HG02571 (cell line): ENCODE measurements at regions not wholly inside any gene's neighbourhood (a gene's known extent, or its start where the extent isn't known, plus 50 kb on each side); places are given as distances from the start of the nearest gene placed in this dataset.
"Not testable (repeated sequence)": the region's sequence is repeated elsewhere in the genome, so short reads cannot be mapped to it uniquely, and the experiment has no call there.

Experiments
- ATAC-seq: cut with Tn5 transposase; IDR thresholded peaks from one replicate; pipeline ENCODE4 v1.9.1; 2021; ENCODE audit warnings: mild to moderate bottlenecking, moderate library complexity; ENCODE audit not compliant: unreplicated experiment

GRCh38 chrX:40530509-40530908 lies 50.3 kb upstream of the ATP6AP2 start:
- no peak for ATAC-seq

GRCh38 chrX:40527543-40527942 lies 53.2 kb upstream of the ATP6AP2 start:
- ATAC-seq: no peak

GRCh38 chrX:40526412-40526811 lies 54.4 kb upstream of the ATP6AP2 start:
- no peak for ATAC-seq

- not testable (repeated sequence) for ATAC-seq
Measured at GRCh38 chrX:40525901-40526300, 54.9 kb upstream of the ATP6AP2 start.

- no peak for ATAC-seq
Measured at GRCh38 chrX:40524423-40524822, 56.3 kb upstream of the ATP6AP2 start.

- ATAC-seq: no peak
Measured at GRCh38 chrX:40523852-40524251, 56.9 kb upstream of the ATP6AP2 start.

GRCh38 chrX:40521868-40522450 lies 58.8 kb upstream of the ATP6AP2 start:
- ATAC-seq: no peak

GRCh38 chrX:40514376-40514775 lies 66.4 kb upstream of the ATP6AP2 start:
- no peak for ATAC-seq

- ATAC-seq: no peak
Measured at GRCh38 chrX:40513835-40514234, 66.9 kb upstream of the ATP6AP2 start.

GRCh38 chrX:40513012-40513411 lies 67.8 kb upstream of the ATP6AP2 start:
- no peak for ATAC-seq

GRCh38 chrX:40511258-40511657 lies 69.5 kb upstream of the ATP6AP2 start:
- ATAC-seq: no peak

- no peak for ATAC-seq
Measured at GRCh38 chrX:40508560-40508959, 72.2 kb upstream of the ATP6AP2 start.

GRCh38 chrX:40506201-40506985 lies 74.4 kb upstream of the ATP6AP2 start:
- no peak for ATAC-seq

- ATAC-seq: no peak
Measured at GRCh38 chrX:40504801-40505605, 75.8 kb upstream of the ATP6AP2 start.

- no peak for ATAC-seq
Measured at GRCh38 chrX:40503094-40503493, 77.7 kb upstream of the ATP6AP2 start.

- no peak for ATAC-seq
Measured at GRCh38 chrX:40502688-40503087, 78.1 kb upstream of the ATP6AP2 start.

- no peak for ATAC-seq
Measured at GRCh38 chrX:40501164-40501855, 79.5 kb upstream of the ATP6AP2 start.

GRCh38 chrX:40496728-40497127 lies 84.0 kb upstream of the ATP6AP2 start:
- ATAC-seq: no peak

- no peak for ATAC-seq
Measured at GRCh38 chrX:40495659-40496058, 85.1 kb upstream of the ATP6AP2 start.

- ATAC-seq: no peak
Measured at GRCh38 chrX:40494005-40494404, 86.8 kb upstream of the ATP6AP2 start.

GRCh38 chrX:40488296-40488695 lies 92.5 kb upstream of the ATP6AP2 start:
- no peak for ATAC-seq
